NCI-H748 (cell line): ENCODE measurements at regions not wholly inside any gene's neighbourhood (a gene's known extent, or its start where the extent isn't known, plus 50 kb on each side); places are given as distances from the start of the nearest gene placed in this dataset.
"Not testable (repeated sequence)": the region's sequence is repeated elsewhere in the genome, so short reads cannot be mapped to it uniquely, and the experiment has no call there.

Experiments
- DNase-seq: peaks from one replicate; lab custom pipeline; 2025; ENCODE audit not compliant: unreplicated experiment; lab: John Stamatoyannopoulos, UW

DNA sequence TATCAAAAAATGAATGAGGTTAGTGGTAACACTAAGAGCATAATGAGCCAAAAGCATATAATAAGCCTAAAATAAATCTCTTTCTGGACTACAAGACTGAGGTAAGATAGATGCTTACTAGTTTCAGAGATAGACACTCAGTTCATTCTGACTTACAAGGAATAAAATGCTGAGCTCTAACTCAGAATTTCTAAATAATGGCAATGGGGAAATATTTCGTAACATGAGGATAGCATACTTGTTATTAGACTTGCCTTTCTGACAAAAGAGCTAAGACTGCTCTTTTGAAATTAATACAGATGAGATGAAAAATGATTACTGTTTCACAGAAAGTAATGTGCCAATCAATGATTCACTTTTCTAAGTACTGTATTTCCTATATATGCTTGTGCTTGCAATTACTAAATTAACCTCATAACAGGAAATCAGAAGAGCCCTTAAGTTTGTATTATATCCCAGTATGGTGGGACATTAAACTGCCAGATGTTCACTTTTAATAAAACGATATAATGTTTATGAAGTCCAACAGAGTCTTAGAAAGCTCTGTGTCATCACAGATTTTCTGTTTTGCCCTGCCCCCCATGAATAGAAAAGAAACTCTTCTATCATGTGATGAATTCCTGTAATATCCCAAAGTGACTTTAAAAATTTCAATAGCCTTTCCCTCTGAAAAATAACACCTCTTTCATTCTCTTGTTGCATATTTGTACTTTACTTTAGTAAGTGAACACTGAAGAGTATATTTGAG lies 2771.0 kb upstream of the PCDH20 start:
- DNase-seq: no peak

DNA sequence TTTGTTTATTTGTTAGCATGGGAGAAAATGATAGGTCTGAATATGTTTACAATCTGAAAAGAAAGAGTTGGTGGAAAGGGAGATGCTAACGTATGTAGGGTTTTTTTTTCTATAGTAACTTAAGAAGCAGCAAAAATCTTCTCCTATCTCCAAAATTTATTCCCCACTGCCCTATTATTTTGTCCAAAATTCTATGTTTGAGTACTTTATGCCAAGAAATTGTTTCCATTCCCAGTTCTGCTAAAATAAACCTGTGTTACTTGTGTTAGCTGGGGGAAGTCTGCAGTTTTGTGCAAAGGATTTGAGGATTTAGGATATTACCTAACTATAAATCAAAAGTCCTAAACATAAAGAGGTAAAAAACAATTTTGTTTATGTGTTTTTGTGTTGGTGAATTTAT lies 2770.4 kb upstream of the PCDH20 start:
- no peak for DNase-seq

DNA sequence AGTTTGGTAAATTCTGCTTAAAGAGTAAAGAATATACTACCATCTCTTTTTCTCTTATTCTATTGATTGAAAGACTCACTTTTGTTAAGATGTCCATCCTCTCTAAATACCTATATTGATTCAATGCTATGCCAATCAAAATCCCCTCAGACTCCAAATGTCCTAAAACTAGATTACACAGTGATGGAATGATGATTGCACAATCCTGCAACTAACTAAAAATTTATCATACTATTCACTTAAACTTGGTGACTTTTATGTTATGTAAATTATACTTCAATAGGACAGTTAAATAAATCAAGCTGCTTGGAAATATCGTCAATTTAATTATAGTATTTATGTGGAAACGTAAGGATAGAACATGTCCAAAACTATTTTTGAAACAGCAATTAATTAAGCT lies 2765.1 kb upstream of the PCDH20 start:
- no peak for DNase-seq

DNA sequence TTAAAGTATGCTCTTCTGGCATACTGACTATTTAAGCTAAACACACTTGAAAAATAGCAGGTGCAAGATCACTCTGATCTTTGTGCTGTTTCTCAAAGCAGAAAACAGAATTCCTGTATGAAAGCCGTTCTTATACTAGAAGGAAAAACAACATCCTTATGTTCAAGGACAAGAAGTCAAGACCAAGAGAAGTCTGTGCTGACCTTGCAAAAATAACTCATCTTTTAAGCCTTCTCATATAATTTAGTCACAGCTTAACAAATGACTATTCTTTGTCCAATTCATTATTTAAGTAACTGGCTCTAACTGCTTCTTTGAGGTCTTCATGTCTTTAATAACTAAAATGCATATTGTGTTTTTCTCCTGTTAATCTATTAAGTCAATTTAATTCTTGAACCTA lies 2750.2 kb upstream of the PCDH20 start:
- no peak for DNase-seq

DNA sequence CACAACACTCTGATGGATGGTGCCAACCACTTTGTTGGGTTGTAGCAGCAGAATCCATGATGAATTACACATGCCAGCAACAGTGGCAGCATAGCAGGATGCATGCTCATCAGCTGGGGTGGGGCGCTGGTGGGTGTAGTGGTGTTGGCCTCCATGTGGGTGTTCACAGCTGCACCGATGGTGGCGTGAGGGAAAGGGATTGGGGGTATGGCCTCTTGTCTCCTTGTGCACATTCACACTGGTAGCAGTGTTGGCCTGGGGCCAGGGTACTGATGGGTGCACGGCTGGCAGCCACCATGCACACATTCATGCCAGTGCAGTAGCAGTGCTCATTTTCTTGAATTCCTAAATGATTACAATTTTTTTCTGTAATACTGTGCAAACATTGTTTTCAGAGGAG lies 2748.8 kb upstream of the PCDH20 start:
- no peak for DNase-seq

DNA sequence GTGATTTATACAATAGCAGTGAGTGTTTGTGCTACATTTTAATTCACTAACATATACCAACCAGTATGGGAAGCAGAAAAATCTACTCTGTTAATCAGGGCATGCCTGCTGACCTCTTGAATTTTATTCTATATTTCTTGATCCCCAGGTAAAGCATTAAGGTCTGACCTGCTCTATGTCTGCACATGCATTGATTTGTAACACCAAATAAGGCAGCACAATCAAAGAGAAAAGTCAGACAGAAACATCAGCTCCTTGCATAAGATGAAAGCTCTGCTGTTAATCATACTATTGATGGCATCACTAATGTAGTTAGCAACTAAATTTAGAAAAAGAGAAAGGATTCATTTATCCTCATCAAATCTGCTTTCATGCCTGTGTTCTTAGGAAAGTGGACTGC lies 2744.8 kb upstream of the PCDH20 start:
- no peak for DNase-seq

DNA sequence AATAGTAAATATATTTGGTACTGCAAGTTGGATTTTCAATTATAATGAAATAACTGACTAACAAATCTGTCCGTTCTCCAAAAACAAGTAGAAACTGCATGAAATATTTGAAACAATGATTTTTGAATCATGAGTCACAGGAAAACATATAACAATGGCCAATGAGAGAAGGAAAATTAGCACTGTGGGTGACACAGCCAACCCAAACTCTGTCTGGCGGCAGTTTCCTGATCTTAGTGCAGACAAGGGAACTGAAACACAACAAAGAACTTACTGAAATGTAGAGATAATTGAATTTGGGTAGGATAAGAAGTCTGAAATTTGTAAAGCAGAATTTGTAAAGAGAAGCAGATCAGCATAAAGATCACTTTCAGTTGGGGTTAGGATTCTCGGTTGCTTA lies 2743.3 kb upstream of the PCDH20 start:
- no peak for DNase-seq

DNA sequence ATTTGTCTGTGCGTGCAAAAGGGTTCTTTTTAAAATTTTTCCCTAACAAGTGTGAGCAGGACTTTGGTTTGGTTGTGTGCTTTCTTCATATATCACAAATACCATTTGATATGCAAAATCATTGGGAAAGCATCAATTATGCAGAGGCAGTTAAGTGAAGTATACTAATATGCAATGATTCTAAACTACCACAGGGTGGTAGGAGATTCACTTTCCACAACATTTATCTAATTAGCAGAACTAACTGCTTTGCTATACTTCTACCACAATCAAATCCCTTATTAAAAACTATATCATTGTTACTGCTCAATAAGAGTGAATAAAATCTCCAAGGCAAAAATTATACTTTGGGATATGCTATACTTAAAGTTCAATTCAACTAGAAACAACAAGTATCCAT lies 2738.9 kb upstream of the PCDH20 start:
- DNase-seq: peak; percentile 40

DNA sequence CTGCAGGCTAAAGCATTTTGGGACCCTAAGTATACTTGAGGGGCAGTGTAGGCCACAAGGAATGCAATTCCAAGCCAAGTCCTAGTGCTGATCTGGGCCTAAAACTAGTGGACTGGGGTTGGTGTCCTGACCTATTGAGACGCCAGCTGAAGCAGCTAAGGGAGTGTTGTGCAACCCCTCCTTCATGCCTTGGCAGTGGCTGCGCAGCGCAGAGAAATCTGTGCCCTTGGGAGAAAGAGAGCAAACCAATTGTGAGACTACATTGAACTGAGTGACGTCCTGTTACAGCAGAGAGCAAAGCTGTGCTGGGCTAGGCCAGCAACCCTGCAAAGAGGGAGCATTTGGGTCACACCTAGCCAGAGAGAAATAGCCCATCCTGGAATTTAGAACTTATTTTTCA lies 2715.0 kb upstream of the PCDH20 start:
- no peak for DNase-seq

DNA sequence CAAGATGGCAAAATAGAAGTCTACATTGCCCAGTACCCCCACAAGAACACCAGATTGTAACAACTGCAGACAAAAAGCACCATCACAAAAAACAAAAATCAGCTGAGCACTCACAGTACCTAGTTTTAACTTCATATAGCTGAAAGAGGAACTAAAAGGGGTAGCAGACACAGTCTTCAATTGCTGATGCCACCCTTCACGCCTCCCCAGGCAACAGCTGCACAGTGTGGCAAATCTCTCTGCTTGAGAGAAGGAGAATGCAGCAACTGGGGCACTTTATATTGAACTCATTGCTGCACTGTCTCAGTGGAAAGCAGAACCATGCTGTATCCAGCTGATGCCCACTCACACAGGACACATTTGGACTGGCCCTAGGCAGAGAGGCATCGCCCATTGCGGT lies 2714.5 kb upstream of the PCDH20 start:
- DNase-seq: no peak

DNA sequence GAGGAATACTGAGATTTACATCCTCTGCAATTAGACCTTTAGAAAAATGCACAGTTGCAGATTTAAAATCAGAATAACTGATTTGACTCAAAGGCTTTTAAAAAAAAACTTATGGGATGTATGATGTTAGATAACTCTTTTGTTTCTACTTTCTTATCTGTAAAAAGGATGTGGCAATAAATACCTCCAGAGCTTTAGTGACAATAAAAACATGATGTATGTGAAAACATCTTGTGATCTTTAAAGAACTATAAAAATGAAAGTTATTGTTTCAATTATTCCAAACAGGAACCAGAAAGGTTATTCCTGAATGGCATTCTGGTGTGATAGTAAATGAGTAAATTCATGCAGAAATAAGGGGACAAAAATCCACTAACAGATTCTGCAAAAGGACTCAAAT lies 2712.2 kb upstream of the PCDH20 start:
- no peak for DNase-seq

DNA sequence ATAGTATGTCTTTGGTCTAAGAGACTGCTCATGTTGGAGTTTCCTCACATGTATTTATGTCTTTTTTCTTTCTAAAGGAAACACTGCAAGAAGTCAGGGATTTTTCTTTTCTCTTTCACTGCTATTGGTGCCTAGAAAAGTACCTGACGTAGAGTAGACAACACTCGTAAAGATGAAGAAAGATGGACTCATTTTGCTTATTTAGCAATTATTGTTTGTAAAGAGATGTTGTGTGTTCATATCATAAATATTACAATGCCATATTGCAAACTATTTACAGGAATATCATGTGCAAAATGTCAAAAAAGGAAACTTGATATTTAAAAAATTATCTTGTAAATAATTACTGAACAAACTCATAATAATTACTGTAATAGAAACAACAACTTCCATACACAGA lies 2711.5 kb upstream of the PCDH20 start:
- no peak for DNase-seq

DNA sequence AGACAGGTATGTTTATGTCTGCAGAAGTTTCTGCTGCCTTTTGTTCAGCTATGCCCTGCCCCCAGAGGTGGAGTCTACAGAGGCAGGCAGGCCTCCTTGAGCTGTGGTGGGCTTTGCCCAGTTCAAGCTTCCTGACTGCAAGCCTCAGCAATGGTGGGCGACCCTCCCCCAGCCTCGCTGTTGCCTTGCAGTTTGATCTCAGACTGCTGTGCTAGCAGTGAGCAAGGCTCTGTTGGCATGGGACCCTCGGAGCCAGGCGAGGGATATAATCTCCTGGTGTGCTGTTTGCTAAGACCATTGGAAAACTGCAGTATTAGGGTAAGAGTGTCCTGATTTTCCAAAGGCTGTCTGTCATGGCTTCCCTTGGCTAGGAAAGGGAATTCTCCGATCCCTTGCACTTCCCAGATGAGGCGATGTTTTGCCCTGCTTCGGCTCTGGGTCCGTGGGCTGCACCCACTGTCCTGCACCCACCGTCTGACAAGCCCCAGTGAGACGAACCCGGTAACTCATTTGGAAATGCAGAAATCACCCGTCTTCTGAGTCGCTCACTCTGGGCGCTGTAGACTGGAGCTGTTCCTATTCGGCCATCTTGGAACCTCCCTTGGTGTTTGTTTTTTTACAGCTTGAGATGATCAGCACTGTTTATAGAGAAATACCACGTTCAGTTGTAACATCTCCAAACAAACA lies 2705.5 kb upstream of the PCDH20 start:
- DNase-seq: not testable (repeated sequence)

DNA sequence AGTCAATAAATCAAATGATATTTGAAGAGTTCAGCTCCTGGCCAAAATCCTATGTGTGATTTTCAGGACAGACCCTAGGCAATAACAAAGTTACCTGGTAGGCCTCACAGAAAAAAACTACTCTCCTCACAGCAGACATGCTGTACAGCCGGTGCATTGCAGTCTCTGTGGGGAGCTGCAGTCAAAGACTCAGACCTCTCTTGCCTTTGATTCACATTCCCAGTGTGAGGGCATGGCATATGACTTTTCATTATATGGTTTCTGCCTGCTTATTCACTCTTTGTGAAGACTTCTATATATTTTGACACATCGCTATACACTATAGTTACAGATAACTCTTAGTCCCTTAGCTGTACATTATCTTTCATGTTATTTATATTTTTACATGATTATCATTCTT lies 2684.3 kb upstream of the PCDH20 start:
- no peak for DNase-seq

DNA sequence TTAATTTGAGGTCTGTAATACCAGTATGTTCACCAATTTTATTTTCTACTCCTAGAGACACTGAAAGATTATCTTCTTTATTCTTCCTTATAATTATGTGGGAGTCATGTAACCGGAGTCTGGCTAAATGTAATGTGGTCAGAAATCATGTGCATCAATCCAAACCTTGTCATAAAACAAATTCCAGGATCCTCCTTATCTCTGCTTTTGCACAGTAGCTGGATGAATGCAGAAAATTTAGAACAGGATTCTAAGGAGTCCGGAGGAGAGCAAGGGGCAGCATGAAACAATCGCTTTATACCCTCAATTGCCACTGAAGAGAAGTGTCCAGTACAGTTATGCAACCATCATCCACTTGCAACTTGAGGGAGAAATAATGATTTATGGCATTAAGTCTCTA lies 2674.7 kb upstream of the PCDH20 start:
- DNase-seq: no peak

DNA sequence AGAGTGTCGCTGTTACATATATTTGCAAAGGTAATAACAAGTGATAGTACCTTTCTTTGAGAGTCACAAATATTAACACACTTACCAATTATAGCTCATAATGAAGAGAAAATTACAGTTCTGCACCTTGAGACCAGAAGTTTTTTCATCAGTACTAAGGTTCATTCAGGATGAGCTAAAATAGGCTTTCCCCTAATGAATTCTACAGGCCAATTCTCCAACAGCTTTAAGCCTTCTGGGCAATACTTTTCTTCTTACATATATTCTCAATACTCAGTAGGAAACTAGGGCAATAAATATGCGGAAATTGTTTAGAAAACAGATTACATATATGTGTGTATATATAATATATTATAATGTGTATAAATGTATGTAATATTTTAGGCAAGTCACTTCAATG lies 2672.8 kb upstream of the PCDH20 start:
- DNase-seq: no peak

DNA sequence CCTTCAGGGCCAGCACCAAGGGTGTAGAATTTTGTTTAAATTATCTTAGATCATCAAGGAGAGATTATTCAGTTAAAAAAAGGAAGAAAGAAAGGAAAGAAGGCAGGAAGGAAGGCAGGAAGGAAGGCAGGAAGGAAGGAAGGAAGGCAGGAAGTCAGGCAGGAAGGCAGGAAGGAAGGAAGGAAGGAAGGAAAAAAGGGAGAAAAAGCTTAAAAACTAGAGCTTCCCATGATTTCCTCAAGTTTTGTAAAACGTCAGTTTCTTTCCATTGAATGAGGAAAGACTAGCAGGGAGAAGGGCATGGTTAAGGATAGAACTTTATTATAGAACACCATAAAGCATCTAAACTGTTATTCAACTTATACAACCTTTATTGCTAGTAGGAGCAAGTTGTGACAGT lies 2672.0 kb upstream of the PCDH20 start:
- DNase-seq: no peak

DNA sequence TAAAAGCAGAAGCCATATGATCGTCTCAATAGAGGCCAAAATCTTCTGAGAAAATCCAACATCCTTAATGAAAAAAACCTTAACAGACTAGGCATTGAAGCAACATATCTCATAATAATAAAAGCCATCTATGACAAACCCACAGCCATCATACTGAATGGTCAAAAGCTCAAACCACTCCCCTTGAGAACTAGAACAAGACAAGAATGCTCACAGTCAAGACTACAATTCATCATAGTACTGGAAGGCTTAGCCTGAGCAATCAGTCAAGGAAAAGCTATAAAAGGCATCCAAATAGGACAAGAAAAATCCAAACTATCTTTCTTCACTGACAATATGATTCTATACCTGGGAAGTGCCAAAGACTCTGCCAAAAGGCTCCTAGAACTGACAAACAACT lies 2668.2 kb upstream of the PCDH20 start:
- DNase-seq: no peak

DNA sequence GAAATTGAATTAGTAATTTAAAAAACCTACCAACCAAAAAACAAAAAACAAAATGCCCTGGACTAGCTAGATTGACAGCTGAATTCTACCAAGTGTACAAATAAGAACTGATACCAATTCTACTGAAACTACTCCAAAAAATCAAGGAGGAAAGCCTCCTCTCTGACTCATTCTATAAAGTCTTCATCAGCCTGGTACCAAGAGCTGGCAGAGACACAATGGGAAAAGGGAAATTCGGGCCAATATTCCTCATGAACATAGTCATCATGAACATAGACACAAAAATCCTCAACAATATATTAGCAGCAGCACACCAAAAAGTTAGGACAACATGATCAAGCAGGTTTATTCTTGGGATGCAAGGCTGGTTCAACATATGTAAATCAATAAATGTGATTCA lies 2667.7 kb upstream of the PCDH20 start:
- DNase-seq: no peak

DNA sequence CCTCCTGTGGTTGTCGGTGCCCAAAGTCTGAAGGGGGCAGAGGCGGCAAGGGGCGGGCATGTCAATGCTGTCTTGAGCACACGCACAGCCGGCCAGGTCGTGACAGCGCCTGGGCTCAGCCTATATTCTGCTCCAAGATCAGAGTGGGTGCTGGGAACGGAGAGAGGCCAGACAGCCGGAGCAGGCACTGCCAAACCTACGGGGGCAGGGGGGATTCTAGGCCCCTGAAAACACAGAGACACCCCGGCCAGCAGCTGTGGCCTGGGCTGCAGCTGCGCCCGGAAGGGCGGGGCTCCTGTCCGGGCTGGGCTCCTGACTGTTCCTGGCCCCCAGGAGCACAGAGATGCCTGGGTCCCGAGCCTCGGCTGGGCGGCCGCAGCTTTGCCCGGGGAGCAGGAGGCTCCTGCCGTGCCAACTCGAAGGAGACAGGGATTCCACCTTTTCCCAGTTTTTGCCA lies 2662.9 kb upstream of the PCDH20 start:
- DNase-seq: no peak

DNA sequence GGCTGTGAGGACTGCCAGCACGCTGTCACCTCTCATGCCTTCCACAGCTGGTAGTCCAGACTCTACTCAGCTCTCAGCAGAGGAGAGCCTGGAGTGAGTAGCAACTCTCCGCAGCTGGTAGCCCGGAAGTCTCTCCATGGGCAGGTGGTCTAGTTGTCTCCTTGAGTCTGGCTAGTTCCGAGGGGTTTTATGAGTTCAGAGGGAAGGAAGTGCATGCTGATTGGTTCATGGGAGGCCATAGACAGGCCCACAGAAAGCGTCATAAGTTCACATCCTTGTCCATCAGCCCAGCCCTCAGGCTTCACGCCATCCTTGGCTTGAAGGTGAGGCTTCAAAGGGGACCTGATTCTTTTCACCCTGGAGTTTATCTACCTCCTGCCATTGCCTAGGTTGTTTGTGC lies 2662.4 kb upstream of the PCDH20 start:
- DNase-seq: no peak

DNA sequence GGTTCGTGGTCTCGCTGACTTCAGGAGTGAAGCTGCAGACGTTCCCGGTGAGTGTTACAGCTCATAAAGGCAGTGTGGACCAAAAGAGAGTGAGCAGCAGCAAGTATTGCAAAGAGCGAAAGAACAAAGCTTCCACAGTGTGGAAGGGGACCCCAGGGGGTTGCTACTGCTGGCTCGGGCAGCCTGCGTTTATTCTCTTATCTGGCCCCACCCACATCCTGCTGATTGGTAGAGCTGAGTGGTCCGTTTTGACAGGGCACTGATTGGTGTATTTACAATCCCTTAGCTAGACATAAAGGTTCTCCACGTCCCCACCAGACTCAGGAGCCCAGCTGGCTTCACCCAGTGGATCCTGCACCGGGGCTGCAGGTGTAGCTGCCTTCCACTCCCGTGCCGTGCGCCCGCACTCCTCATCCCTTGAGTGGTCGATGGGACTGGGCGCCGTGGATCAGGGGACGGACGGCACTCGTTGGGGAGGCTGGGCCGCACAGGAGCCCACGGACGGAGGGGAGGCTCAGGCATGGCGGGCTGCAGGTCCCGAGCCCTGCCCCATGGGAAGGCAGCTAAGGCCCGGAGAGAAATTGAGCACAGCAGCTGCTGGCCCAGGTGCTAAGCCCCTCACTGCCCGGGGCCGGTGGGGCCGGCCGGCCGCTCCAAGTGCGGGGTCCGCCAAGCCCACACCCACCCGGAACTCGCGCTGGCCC lies 2661.6 kb upstream of the PCDH20 start:
- DNase-seq: not testable (repeated sequence)
